C1 segment of cervical spinal cord (tissue), 14 donors: ENCODE measurements at regions not wholly inside any gene's neighbourhood (a gene's known extent, or its start where the extent isn't known, plus 50 kb on each side); places are given as distances from the start of the nearest gene placed in this dataset.

Source experiments
- DNase-seq, 14 donors: peaks; one replicate each; lab custom pipeline; 2025; lab: John Stamatoyannopoulos, UW

GRCh38 chr22:48001101-48001500, 1238.7 kb downstream of the TBC1D22A start:
- DNase-seq: no peak

- no peak for DNase-seq
Measured at GRCh38 chr22:47997612-47998011, 1235.2 kb downstream of the TBC1D22A start.

- DNase-seq: no peak
Measured at GRCh38 chr22:47997052-47997590, 1234.7 kb downstream of the TBC1D22A start.

- DNase-seq: no peak
Measured at GRCh38 chr22:47996446-47996857, 1234.0 kb downstream of the TBC1D22A start.

GRCh38 chr22:47995718-47996117, 1233.3 kb downstream of the TBC1D22A start:
- DNase-seq: no peak

GRCh38 chr22:47995264-47995627, 1232.8 kb downstream of the TBC1D22A start:
- no peak for DNase-seq

- no peak for DNase-seq
Measured at GRCh38 chr22:47994601-47995263, 1232.3 kb downstream of the TBC1D22A start.

- no peak for DNase-seq
Measured at GRCh38 chr22:47994045-47994444, 1231.6 kb downstream of the TBC1D22A start.

GRCh38 chr22:47990481-47990880, 1228.0 kb downstream of the TBC1D22A start:
- DNase-seq: peak in 1 of 14 donors; percentile 94

GRCh38 chr22:47987885-47988515, 1225.5 kb downstream of the TBC1D22A start:
- DNase-seq: no peak

- no peak for DNase-seq
Measured at GRCh38 chr22:47976219-47976618, 1213.8 kb downstream of the TBC1D22A start.

- no peak for DNase-seq
Measured at GRCh38 chr22:47967831-47968230, 1205.4 kb downstream of the TBC1D22A start.

- no peak for DNase-seq
Measured at GRCh38 chr22:47966316-47966715, 1203.9 kb downstream of the TBC1D22A start.

GRCh38 chr22:47965896-47966295, 1203.4 kb downstream of the TBC1D22A start:
- no peak for DNase-seq

GRCh38 chr22:47965066-47965465, 1202.6 kb downstream of the TBC1D22A start:
- no peak for DNase-seq

GRCh38 chr22:47963660-47964059, 1201.2 kb downstream of the TBC1D22A start:
- no peak for DNase-seq

- no peak for DNase-seq
Measured at GRCh38 chr22:47957649-47958048, 1195.2 kb downstream of the TBC1D22A start.

GRCh38 chr22:47954107-47954506, 1191.7 kb downstream of the TBC1D22A start:
- DNase-seq: no peak

- DNase-seq: no peak
Measured at GRCh38 chr22:47944941-47945340, 1182.5 kb downstream of the TBC1D22A start.

- DNase-seq: no peak
Measured at GRCh38 chr22:47943729-47944700, 1181.6 kb downstream of the TBC1D22A start.

GRCh38 chr22:47940211-47940610, 1177.8 kb downstream of the TBC1D22A start:
- DNase-seq: no peak

- DNase-seq: no peak
Measured at GRCh38 chr22:47933891-47934290, 1171.4 kb downstream of the TBC1D22A start.
